ENCODE measurements at regions not wholly inside any gene's neighbourhood (a gene's known extent, or its start where the extent isn't known, plus 50 kb on each side); places are given as distances from the start of the nearest gene placed in this dataset.
"Not testable (repeated sequence)": the region's sequence is repeated elsewhere in the genome, so short reads cannot be mapped to it uniquely, and the experiment has no call there.

- peak; percentile 73 for DNase-seq
Observed at GRCh38 chr3:94414418-94414817, 351.6 kb downstream of the NSUN3 start.

GRCh38 chr3:94416768-94417167 lies 353.9 kb downstream of the NSUN3 start:
- no peak for DNase-seq

GRCh38 chr3:94417963-94418455 lies 355.1 kb downstream of the NSUN3 start:
- DNase-seq: no peak

- no peak for DNase-seq
Observed at GRCh38 chr3:94420931-94421330, 358.1 kb downstream of the NSUN3 start.

- DNase-seq: no peak
Observed at GRCh38 chr3:94423578-94423977, 360.7 kb downstream of the NSUN3 start.

- DNase-seq: no peak
Observed at GRCh38 chr3:94429517-94429916, 366.7 kb downstream of the NSUN3 start.

GRCh38 chr3:94431876-94432570 lies 369.2 kb downstream of the NSUN3 start:
- no peak for DNase-seq

GRCh38 chr3:94433811-94434210 lies 370.9 kb downstream of the NSUN3 start:
- DNase-seq: no peak

GRCh38 chr3:94440767-94441493 lies 378.1 kb downstream of the NSUN3 start:
- no peak for DNase-seq

GRCh38 chr3:94441494-94441847 lies 378.6 kb downstream of the NSUN3 start:
- DNase-seq: no peak

GRCh38 chr3:94453864-94454263 lies 391.0 kb downstream of the NSUN3 start:
- DNase-seq: no peak

GRCh38 chr3:94459167-94459566 lies 396.3 kb downstream of the NSUN3 start:
- no peak for DNase-seq

GRCh38 chr3:94460931-94461330 lies 398.1 kb downstream of the NSUN3 start:
- no peak for DNase-seq

- no peak for DNase-seq
Observed at GRCh38 chr3:94462931-94463330, 400.1 kb downstream of the NSUN3 start.

- no peak for DNase-seq
Observed at GRCh38 chr3:94472511-94472910, 409.6 kb downstream of the NSUN3 start.

- no peak for DNase-seq
Observed at GRCh38 chr3:94481226-94481898, 418.5 kb downstream of the NSUN3 start.

GRCh38 chr3:94482686-94483085 lies 419.8 kb downstream of the NSUN3 start:
- DNase-seq: no peak

GRCh38 chr3:94483403-94483802 lies 420.5 kb downstream of the NSUN3 start:
- DNase-seq: no peak

- no peak for DNase-seq
Observed at GRCh38 chr3:94494992-94495391, 432.1 kb downstream of the NSUN3 start.

- no peak for DNase-seq
Observed at GRCh38 chr3:94500146-94500545, 437.3 kb downstream of the NSUN3 start.

GRCh38 chr3:94507354-94507753 lies 444.5 kb downstream of the NSUN3 start:
- DNase-seq: not testable (repeated sequence)

GRCh38 chr3:94512876-94513275 lies 450.0 kb downstream of the NSUN3 start:
- DNase-seq: no peak

- DNase-seq: no peak
Observed at GRCh38 chr3:94513600-94513999, 450.7 kb downstream of the NSUN3 start.

GRCh38 chr3:94515983-94516382 lies 453.1 kb downstream of the NSUN3 start:
- no peak for DNase-seq
